Thyroid gland (tissue), 4 donors: ENCODE measurements at regions not wholly inside any gene's neighbourhood (a gene's known extent, or its start where the extent isn't known, plus 50 kb on each side); places are given as distances from the start of the nearest gene placed in this dataset.

Experiments
- DNase-seq, 2 donors: peaks; one replicate each; pipeline ENCODE4 v3.0.0-alpha.2; 2019
- H3K27ac ChIP-seq, 3 donors: fragments of 200-600 bp; sonication (generic); 1 replicate in 2 of 3; 2 replicates in 1 of 3; pipeline ENCODE4 v1.5.1; 2016 to 2019; ENCODE audit warnings: mild to moderate bottlenecking in 1 of 3, moderate library complexity in 1 of 3
- H3K27me3 ChIP-seq: fragments of 200-600 bp; sonication (generic); one replicate; pipeline ENCODE4 v1.5.1; 2019
- H3K36me3 ChIP-seq, 2 donors: fragments of 200-600 bp; sonication (generic); one replicate each; pipeline ENCODE4 v1.5.1; 2016 to 2019
- H3K4me1 ChIP-seq, 2 donors: fragments of 200-600 bp; sonication (generic); one replicate each; pipeline ENCODE4 v1.5.1; 2017 to 2019
- H3K4me3 ChIP-seq, 3 donors: fragments of 200-600 bp; sonication (generic); replicated peaks in 1 of 3; 1 replicate in 2 of 3; 2 replicates in 1 of 3; pipeline ENCODE4 v1.5.1; 2016; ENCODE audit warnings: mild to moderate bottlenecking in 1 of 3
- H3K9me3 ChIP-seq: fragments of 200-600 bp; sonication (generic); one replicate; pipeline ENCODE4 v1.5.1; 2017
- CTCF ChIP-seq, 6 experiments: fragments of 200-600 bp in 3 of 6; fragments of 450-650 bp in 3 of 6; sonication (generic) in 3 of 6; IDR thresholded peaks; one replicate each; pipeline ENCODE4 v1.5.1; 2016 to 2019; ENCODE audit warnings: antibody characterized with exemption in 6 of 6, mild to moderate bottlenecking in 2 of 6, inconsistent platforms in 1 of 6, moderate library complexity in 1 of 6
- POLR2A ChIP-seq, 2 donors: fragments of 450-650 bp; IDR thresholded peaks; one replicate each; pipeline ENCODE4 v1.6.1; 2017; ENCODE audit warnings: antibody characterized with exemption in 2 of 2, mild to moderate bottlenecking in 2 of 2, moderate library complexity in 1 of 2
- WGBS, 2 donors: methylation state at CpG; one replicate each; pipeline ENCODE4 v1.1.5; 2017; 5-methylcytosine and 5-hydroxymethylcytosine counted together
- intact Hi-C: fragments of 100-400 bp; cut with DNase I; formaldehyde crosslinking; loops from one replicate; pipeline ENCODE4 v1.15.1; 2023

- Histone ChIP-seq H3K27ac (no peak overlapping the region), H3K27me3 (no peaks in the 10 kb centered on the region), H3K4me3 (no peak overlapping the region), H3K36me3 (no peaks in the 10 kb centered on the region), H3K9me3 (no peaks in the 10 kb centered on the region), H3K4me1 (no peaks in the 10 kb centered on the region)
- 89% methylated on average over 6 of the region's 6 CpGs for WGBS, 2 donors
- TF ChIP-seq POLR2A (IDR thresholded peaks at IDR 0.05) (no peak), CTCF (IDR thresholded peaks at IDR 0.05) (no peak)
- intact Hi-C loops: no loop called here
- DNase-seq: no peak
These were observed 163.3 kb upstream of the SLC38A2 start for GRCh38 chr12:46535907-46536306.

GRCh38 chr12:46535376-46535775 lies 162.8 kb upstream of the SLC38A2 start:
- no peak for DNase-seq
- Histone ChIP-seq H3K9me3 (no peaks in the 10 kb centered on the region), H3K4me1 (no peaks in the 10 kb centered on the region), H3K27me3 (no peaks in the 10 kb centered on the region), H3K36me3 (no peaks in the 10 kb centered on the region), H3K4me3 (no peak overlapping the region), H3K27ac (no peak overlapping the region)
- TF ChIP-seq CTCF (IDR thresholded peaks at IDR 0.05) (no peak), POLR2A (IDR thresholded peaks at IDR 0.05) (no peak)
- 79 to 87% methylated on average over 3 of the region's 3 CpGs for WGBS, 2 donors
- intact Hi-C loops: no loop called here

- no peaks in the 10 kb centered on the region for H3K4me1 ChIP-seq
- no peak for DNase-seq
- H3K4me3 ChIP-seq: no peak overlapping the region
- WGBS, 2 donors: 75 to 96% methylated on average over 1 of the region's 1 CpG
- H3K27ac ChIP-seq: peak overlapping the region in 1 of 3 donors; percentile 10
- intact Hi-C loops: no loop called here
- no peaks in the 10 kb centered on the region for H3K9me3 ChIP-seq
- no peaks in the 10 kb centered on the region for H3K36me3 ChIP-seq
- no peak for TF ChIP-seq CTCF (IDR thresholded peaks at IDR 0.05)
- TF ChIP-seq POLR2A (IDR thresholded peaks at IDR 0.05): no peak
- H3K27me3 ChIP-seq: no peaks in the 10 kb centered on the region
These were observed 161.8 kb upstream of the SLC38A2 start for GRCh38 chr12:46534327-46534840.

- no peak for DNase-seq
- Histone ChIP-seq H3K27ac (no peak overlapping the region), H3K4me1 (no peaks in the 10 kb centered on the region), H3K36me3 (no peaks in the 10 kb centered on the region), H3K4me3 (no peak overlapping the region), H3K27me3 (no peaks in the 10 kb centered on the region), H3K9me3 (no peaks in the 10 kb centered on the region)
- intact Hi-C loops: no loop called here
- 80 to 85% methylated on average over 2 of the region's 2 CpGs for WGBS, 2 donors
- TF ChIP-seq POLR2A (IDR thresholded peaks at IDR 0.05) (no peak), CTCF (IDR thresholded peaks at IDR 0.05) (no peak)
These were observed 161.2 kb upstream of the SLC38A2 start for GRCh38 chr12:46533723-46534122.

GRCh38 chr12:46531804-46532203 lies 159.2 kb upstream of the SLC38A2 start:
- intact Hi-C loops: no loop called here
- 100% methylated on average over 3 of the region's 3 CpGs for WGBS, 2 donors

More at GRCh38 chr12:46531804-46532203, 159.2 kb upstream of the SLC38A2 start:
- Histone ChIP-seq H3K4me3 (no peak overlapping the region), H3K36me3 (no peaks in the 10 kb centered on the region), H3K27ac (no peak overlapping the region), H3K27me3 (no peaks in the 10 kb centered on the region), H3K9me3 (no peaks in the 10 kb centered on the region), H3K4me1 (no peaks in the 10 kb centered on the region)
- TF ChIP-seq CTCF (IDR thresholded peaks at IDR 0.05): no peak
- no peak for TF ChIP-seq POLR2A (IDR thresholded peaks at IDR 0.05)
- DNase-seq: no peak
